RWPE1 (cell line): ENCODE measurements at regions not wholly inside any gene's neighbourhood (a gene's known extent, or its start where the extent isn't known, plus 50 kb on each side); places are given as distances from the start of the nearest gene placed in this dataset.
A peak's percentile ranks its signal among the peaks of the same experiment; 100 is the strongest.
"Not testable (repeated sequence)": the region's sequence is repeated elsewhere in the genome, so short reads cannot be mapped to it uniquely, and the experiment has no call there.

ENCODE experiments used
- CTCF ChIA-PET: fragments of 350-600 bp; sonication (Branson Sonifier 250); formaldehyde crosslinking; extraction: SDS; loops from one replicate; lab custom pipeline; 2021; lab: Yijun Ruan, JAX
- POLR2A ChIA-PET: fragments of 400-600 bp; formaldehyde crosslinking; extraction: SDS; loops from one replicate; lab custom pipeline; 2020; ENCODE audit warnings: antibody characterized with exemption; ENCODE audit not compliant: low non-redundant PET; lab: Yijun Ruan, JAX
- DNase-seq: peaks from one replicate; pipeline ENCODE4 v3.0.0; 2012; ENCODE audit warnings: low spot score
- H3K27ac ChIP-seq: fragments of 450-650 bp; 2 replicates; pipeline ENCODE4 v1.5.1; 2017
- TF ChIP-seq, protein P1 (sequence below): fragments of 450-650 bp; conservative IDR thresholded peaks from 2 replicates; pipeline ENCODE4 v1.5.1; 2017; ENCODE audit warnings: low read depth, mild to moderate bottlenecking

DNA sequence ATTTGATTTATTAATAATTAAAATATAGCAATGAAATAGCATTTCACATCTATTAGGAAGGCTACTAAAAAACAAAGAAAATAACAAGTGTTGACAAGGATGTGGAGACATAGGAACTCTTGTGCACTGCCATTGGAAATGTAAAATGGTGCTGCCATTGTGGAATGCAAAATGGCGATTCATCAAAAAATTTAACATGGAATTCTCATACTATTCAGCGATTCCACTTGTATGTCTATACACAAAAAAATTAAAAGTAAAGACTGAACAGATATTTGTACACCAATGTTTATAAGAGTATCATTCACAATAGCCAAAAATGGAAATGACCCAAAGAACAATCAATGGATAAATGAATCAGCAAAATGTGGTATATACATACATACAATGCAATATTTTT lies 101.3 kb upstream of the S1PR1 start:
- no peak overlapping the region for H3K27ac ChIP-seq
- TF ChIP-seq, protein P1, sequence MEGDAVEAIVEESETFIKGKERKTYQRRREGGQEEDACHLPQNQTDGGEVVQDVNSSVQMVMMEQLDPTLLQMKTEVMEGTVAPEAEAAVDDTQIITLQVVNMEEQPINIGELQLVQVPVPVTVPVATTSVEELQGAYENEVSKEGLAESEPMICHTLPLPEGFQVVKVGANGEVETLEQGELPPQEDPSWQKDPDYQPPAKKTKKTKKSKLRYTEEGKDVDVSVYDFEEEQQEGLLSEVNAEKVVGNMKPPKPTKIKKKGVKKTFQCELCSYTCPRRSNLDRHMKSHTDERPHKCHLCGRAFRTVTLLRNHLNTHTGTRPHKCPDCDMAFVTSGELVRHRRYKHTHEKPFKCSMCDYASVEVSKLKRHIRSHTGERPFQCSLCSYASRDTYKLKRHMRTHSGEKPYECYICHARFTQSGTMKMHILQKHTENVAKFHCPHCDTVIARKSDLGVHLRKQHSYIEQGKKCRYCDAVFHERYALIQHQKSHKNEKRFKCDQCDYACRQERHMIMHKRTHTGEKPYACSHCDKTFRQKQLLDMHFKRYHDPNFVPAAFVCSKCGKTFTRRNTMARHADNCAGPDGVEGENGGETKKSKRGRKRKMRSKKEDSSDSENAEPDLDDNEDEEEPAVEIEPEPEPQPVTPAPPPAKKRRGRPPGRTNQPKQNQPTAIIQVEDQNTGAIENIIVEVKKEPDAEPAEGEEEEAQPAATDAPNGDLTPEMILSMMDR: no peak
- no peak for DNase-seq
- ChIA-PET CTCF (interaction anchor here (0.6 kb wide), 1 partner anchor 154 kb away, joined by 3 read pairs; no protein-coding TSS in a partner anchor), POLR2A (no interaction called here)

DNA sequence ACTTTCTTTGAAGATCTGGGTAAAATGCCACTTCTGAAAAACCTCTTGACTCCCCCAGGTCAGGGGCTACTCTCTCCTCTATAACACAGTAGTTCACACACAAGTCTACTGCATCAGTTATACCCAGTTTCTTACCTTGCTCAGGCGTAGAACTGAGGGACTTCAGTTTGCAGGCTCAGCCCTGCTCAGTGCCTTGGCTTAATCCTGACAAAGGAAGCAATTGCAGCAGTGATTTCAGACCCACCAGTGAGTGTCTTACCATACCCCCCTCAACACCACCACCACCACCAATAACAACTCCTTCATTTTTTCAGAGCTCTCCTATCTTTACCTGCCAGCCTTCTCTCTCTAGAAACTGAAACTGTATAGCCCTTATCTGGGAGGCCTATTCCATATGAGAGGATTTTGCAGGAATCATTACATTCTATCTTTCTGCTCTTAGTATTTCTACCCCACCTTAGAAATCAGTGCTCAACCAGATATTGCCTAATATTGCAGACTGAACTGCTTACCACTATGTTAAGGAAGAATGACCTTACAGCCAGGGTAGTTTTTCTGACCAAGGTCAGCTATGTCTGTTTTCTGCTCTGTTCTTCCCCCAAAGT lies 105.5 kb upstream of the S1PR1 start:
- ChIA-PET POLR2A (no interaction called here), CTCF (no interaction called here)
- TF ChIP-seq, protein P1: no peak
- DNase-seq: no peak
- H3K27ac ChIP-seq: no peak overlapping the region

DNA sequence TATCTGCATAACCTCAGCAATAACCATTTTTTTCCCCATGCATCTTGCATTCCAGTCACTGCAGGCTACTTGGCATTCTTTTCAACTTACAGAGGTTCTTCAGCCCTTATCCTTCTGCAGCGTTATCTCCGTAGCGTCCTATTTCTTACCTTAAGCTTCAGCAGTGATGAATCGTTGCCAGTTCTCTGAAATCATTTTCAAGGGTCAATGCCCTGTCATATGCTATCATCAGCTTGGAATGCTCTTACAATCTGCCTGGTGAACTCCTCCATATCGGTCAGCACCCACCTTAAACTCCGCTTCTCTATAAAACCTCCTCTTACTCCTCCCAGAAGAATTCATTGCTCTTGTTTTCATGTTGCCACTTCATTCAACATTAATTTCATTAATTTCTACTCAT lies 105.1 kb upstream of the DPH5 start:
- ChIA-PET POLR2A (no interaction called here), CTCF (no interaction called here)
- TF ChIP-seq, protein P1: no peak
- DNase-seq: peak; percentile 50
- no peak overlapping the region for H3K27ac ChIP-seq

DNA sequence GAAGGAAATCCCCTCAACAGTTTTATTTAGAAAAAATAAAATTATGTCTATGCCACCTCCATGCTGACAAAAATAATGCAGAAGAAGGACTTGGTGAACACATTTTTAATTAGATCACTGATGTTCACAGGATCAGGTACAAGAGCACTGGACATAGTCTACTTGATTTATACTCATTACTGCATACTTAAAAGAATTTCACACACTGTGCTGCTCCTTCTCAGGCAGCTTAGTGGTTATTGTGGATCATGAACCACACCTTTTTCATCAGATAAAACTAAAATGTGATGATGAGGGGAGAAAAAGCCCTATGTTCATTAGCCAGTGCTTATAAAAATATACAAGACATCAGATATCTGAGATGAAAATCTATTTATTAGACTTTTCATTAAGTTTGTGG lies 103.3 kb upstream of the DPH5 start:
- no peak for DNase-seq
- no peak overlapping the region for H3K27ac ChIP-seq
- POLR2A ChIA-PET: no interaction called here
- CTCF ChIA-PET: no interaction called here
- TF ChIP-seq, protein P1: no peak

DNA sequence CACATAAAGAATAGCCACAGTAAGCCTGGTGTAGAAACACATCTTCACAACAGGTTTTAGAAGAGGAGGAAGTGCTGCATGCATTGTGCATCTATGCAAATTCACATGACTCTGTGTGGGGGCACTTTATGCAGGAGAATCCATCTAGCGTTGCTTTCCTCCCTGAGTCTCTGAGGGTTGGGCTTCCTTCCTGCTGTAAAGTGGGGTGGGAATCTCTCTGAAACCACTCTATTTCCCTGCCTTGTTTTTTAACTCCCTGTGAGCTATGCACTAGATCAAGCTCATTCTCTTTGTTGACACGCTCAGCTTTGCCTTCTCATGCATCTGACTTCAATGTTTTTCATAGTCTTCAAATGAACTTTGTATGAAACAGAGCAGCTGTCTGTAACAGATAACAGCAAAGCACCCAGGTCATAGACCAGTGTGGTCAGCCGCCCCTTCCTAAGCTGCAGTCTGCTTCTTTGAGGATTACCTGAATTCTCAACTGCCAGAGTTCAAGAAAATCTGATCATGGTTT lies 102.7 kb upstream of the DPH5 start:
- TF ChIP-seq, protein P1: no peak
- no peak overlapping the region for H3K27ac ChIP-seq
- ChIA-PET POLR2A (no interaction called here), CTCF (no interaction called here)
- no peak for DNase-seq

DNA sequence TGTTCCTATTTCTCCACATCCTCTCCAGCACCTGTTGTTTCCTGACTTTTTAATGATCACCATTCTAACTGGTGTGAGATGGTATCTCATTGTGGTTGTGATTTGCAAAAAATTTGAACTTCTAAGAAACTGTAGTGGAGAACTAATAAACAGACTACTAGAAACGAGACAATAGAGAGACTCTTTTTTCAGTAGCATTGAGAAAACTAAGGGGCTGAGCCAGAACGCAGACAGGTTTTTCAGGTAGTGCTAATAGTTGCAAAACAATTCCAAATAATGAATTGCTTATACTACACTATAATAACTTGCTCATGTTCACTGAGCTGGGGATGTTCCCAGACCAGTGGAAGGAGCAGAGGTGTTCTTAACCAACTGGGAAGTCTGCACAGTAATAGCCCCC lies 98.8 kb upstream of the DPH5 start:
- ChIA-PET POLR2A (no interaction called here), CTCF (no interaction called here)
- no peak for DNase-seq
- H3K27ac ChIP-seq: no peak overlapping the region
- TF ChIP-seq, protein P1: no peak

DNA sequence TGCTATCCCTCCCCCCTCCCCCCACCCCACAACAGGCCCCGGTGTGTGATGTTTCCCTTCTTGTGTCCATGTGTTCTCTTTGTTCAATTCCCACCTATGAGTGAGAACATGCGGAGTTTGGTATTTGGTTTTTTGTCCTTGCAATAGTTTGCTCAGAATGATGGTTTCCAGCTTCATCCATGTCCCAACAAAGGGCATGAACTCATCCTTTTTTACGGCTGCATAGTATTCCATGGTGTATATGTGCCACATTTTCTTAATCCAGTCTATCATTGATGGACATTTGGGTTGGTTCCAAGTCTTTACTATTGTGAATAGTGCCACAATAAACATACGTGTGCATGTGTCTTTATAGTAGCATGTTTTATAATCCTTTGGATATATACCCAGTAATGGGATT lies 98.3 kb upstream of the DPH5 start:
- CTCF ChIA-PET: interaction anchor here (0.7 kb wide), 1 partner anchor 72 kb away, joined by 3 read pairs; no protein-coding TSS in a partner anchor
- DNase-seq, POLR2A ChIA-PET, H3K27ac ChIP-seq: not testable (repeated sequence)
